Embryonic facial prominence (tissue), 1 donor: ENCODE measurements at regions not wholly inside any gene's neighbourhood (a gene's known extent, or its start where the extent isn't known, plus 50 kb on each side); places are given as distances from the start of the nearest gene placed in this dataset.
A peak's percentile ranks its signal among the peaks of the same experiment; 100 is the strongest.

Experiments
- DNase-seq: peaks from one replicate; pipeline ENCODE4 v3.0.0-alpha.2; 2016; ENCODE audit errors: extremely low spot score

DNA sequence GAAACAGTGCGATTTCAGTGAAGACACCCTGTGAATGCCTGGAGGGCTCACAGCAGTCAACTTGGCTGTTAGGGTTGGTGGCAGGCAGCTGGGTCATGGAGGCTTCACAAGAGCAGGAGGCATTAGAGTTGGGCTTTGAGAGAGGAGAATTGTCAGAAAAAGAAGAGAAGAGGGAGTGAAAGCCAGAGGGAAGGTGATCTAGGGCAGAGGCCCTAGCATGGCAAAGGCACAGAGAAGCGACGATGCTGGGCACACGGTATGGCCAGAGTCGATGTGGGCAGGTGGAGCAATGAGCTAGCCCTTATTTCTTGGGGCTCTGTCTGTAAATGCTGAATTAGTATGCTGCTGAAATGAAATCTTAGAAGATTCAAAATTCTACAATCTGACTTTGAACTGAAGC is 52.6 kb upstream of the OLFM4 start:
- DNase-seq, result no peak

GRCh38 chr13:52975161-52975560 is 53.5 kb upstream of the OLFM4 start:
- DNase-seq, result no peak

DNA sequence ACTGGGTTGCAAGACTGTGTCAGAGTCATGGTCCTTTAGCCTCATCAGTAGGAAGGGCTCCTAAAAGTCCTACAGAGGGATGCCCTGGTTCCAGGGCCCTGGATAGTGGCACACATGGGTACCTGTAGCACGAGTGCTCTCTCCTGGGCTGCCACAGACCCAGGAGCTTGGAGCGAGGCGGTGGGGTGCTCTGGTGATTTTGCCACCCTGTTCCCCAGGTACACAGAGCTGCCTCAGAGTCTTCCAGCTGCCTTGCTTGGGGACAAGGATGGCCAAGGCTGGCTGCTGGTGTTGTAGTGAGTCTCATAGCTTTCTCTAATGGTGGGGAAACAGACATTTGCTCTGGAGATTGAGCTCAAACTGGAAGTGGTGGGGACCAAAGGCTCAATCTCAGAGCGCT is 53.9 kb upstream of the OLFM4 start:
- no peak for DNase-seq

GRCh38 chr13:52969373-52969772 is 59.2 kb upstream of the OLFM4 start:
- no peak for DNase-seq

- DNase-seq, result peak; percentile 13
Measured at GRCh38 chr13:52968074-52968700, 60.4 kb upstream of the OLFM4 start.

DNA sequence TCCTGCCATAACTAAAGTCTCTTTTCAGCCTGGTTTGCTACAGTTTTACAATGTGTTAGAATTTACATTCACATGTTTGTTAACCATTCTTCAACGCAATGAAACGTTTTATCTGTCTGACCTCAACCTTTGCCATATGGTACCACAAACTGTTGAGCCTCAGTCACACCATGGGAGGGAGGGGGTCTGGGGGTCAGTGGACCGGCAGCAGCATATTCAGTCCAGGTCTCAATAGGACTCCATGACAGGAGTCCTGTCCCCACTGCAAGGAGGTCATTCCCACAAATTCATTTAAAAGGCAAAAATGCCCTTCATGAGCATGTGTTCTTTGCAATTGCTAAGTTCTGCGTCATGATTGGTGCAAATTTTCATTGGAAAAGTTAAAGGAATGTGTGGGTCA is 66.6 kb upstream of the OLFM4 start:
- DNase-seq, result no peak

- no peak for DNase-seq
Measured at GRCh38 chr13:52961256-52961910, 67.2 kb upstream of the OLFM4 start.

- DNase-seq, result no peak
Measured at GRCh38 chr13:52955472-52955874, 73.1 kb upstream of the OLFM4 start.

DNA sequence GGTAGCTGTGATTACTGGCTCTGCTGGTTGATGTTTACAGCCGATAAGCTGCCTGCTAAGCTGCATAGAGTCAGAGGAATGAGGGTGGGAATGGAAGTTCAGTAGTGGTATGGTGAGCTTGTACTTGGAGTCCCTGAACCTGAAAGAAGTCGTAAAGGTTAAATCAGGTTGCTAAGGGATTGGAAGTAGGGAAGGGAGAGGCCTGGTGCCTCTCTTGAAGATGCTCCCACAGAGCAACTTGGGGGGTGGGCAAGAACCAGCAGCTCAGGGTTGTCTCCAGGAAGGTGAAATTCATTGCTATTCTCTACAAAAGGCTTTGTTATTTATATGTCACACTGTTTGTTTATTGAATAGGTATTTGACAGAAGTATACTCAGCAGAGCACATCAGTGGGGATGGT is 73.8 kb upstream of the OLFM4 start:
- DNase-seq, result no peak

DNA sequence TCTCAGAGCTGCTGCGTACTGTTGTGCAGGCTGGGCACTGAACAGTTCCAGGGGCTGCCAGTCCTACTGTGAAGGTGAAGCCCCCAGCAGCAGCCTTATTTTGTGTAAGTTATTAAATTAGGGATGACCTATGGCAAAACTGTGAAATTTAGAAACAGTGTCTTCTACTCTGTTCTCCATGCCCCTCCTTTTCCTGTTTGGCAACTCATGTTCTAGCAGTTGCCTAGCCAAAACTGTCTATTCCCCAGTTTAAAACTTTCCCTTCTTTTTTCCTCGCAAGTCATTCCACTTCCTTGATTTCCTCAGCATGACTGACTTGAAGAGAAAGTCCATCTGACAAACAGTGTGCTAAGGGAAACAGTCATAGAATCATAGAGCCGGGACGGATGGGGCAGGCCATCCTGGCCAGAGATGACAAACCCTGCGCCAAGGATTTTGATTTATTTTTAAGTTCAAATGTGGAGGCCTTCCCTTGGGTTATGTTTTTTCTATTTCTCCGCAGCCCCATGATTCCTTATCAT is 78.1 kb upstream of the OLFM4 start:
- no peak for DNase-seq

DNA sequence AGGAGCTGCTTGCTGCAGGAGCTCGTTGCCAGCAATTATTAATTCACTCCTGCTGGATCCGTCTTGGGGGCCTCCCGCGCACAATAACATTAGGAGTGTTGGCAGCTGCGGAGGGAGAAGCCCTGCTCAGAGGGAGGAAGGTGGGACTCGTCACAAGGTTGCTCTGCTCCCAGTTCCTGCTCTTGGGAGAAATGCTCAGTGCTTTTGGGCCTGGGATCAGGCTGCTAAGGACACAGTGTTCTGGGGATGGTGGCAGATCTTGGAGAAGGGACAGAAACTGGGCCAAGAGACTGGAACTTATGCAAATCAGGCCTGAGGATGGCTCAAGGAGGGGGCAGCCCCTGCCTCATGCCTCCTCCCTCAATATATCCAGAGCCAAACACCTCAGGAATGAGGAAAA is 78.9 kb upstream of the OLFM4 start:
- no peak for DNase-seq

- no peak for DNase-seq
Measured at GRCh38 chr13:52949044-52949443, 79.6 kb upstream of the OLFM4 start.

DNA sequence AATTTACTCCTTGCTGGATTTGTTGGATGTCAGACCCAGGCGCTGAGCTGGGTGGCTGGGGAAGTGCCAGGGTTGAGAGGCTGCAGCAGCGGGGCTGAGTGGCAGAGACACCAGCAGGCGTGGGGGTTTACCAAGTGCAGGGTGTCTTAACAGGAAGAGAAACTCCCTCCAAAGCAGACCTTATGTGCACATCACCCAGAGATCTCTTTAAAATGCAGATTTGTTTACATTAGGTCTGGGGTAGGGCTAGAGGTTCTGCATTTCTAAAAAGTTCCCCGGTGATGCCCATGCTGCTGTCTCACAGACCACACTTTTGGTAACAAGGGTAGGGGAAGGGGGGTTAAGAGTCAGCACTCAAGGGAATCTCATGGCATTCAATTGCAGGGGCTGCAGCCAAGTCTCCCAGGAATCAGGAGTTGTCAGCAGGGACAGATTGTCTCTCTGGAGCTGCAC is 80.7 kb upstream of the OLFM4 start:
- DNase-seq, result no peak

GRCh38 chr13:52945348-52945747 is 83.3 kb upstream of the OLFM4 start:
- no peak for DNase-seq

DNA sequence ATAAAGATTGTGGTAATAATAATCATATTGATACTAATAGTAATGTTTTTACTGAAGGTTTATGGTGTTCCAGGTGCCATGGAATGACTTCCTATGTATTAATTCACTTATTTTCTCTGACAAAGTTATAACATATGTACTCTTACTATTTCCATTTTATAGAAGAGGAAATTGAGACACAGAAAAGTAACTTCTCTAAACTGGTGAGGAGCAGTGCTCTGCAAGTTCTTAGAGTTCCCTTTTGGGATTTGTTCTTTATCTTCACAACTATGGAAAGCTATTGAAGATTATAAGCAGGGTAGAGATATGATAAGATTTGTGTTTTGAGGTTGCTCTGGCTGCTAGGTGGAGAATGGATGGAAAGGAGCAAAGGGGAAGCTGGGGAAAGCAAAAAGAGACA is 83.9 kb upstream of the OLFM4 start:
- no peak for DNase-seq

GRCh38 chr13:52938065-52938464 is 89.6 kb upstream of the PCDH8 start:
- DNase-seq, result no peak

- no peak for DNase-seq
Measured at GRCh38 chr13:52936806-52937205, 88.4 kb upstream of the PCDH8 start.

- no peak for DNase-seq
Measured at GRCh38 chr13:52934258-52934657, 85.8 kb upstream of the PCDH8 start.

GRCh38 chr13:52933547-52934210 is 85.2 kb upstream of the PCDH8 start:
- no peak for DNase-seq

DNA sequence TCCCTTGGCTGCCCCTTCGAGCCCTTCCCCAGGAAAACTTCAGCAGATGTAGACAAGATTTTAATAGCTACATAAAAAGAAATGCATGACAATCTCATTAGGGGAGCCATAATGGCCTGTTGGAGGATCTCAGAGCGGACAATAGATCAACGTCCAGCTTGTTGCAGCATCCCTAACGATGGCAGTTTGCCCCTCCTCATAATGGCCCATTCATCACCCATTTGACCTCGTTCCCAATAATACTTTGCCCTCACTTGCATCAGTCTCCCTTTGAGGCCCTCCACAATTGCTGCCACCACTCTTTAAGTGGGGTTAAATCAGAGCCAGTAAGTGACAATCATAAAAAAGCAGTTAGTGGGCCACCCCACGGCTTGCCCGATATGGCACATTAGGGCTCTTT is 84.7 kb upstream of the PCDH8 start:
- no peak for DNase-seq

- DNase-seq, result no peak
Measured at GRCh38 chr13:52932649-52933048, 84.2 kb upstream of the PCDH8 start.

DNA sequence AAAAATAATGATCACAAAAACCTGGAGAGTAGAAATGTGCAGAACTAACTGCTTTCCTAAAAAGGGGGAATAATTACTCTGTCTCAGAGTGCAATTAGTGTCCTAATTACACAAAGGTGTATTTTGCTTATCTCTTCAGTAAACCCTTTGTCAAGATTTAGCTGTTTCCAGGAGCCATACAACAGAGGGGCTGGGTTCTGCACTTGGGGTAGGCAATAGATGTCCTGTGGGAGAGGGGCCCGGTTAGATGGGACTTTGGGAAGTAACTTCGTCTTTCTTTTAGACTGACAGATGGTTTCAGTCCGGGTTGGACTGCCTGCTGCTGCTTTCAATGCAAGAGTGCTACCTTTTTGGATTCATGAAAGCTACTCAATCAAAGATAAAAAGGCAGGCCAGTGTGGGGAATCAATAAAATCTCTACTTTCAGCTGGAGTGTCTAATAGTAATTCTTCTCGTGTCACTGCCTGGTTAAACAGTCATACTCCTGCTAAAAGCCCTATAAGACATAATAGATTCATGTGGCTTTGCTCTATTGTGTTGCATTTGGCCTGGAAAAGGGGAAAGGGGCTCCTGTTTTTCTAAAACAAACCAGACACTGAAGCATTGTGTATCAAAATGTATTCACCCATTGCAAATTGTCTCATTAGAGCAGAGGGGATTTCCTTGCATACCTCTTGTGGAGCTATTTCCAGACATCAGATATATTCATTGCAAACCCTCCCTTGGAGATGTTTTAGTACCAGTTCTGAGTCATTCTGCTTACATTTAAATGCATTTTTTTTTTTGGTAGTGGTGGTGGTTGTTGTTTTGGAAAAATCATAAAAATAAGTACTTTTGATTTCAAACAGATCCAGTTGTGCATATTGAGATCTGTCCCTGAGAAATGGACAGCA is 83.3 kb upstream of the PCDH8 start:
- no peak for DNase-seq
